ENCODE measurements at regions not wholly inside any gene's neighbourhood (a gene's known extent, or its start where the extent isn't known, plus 50 kb on each side); places are given as distances from the start of the nearest gene placed in this dataset.

- DNase-seq, result no peak
- TF ChIP-seq POLR2A (IDR thresholded peaks at IDR 0.05; ENCODE audit: low read length), result no peak
- TF ChIP-seq GATA1 (IDR thresholded peaks at IDR 0.05; ENCODE audit: low read depth, low read length), result no peak
Observed at GRCh38 chr4:156227321-156227720, 273.7 kb upstream of the CTSO start.

- TF ChIP-seq GATA1 (IDR thresholded peaks at IDR 0.05; ENCODE audit: low read depth, low read length), result no peak
- no peak for TF ChIP-seq POLR2A (IDR thresholded peaks at IDR 0.05; ENCODE audit: low read length)
Observed at GRCh38 chr4:156223985-156224384, 270.3 kb upstream of the CTSO start.

GRCh38 chr4:156217236-156217635, 263.6 kb upstream of the CTSO start:
- DNase-seq, result no peak
- TF ChIP-seq GATA1 (IDR thresholded peaks at IDR 0.05; ENCODE audit: low read depth, low read length), result no peak
- no peak for TF ChIP-seq POLR2A (IDR thresholded peaks at IDR 0.05; ENCODE audit: low read length)

More at GRCh38 chr4:156223985-156224384, 270.3 kb upstream of the CTSO start:
- DNase-seq, result no peak

GRCh38 chr4:156201050-156201449, 247.4 kb upstream of the CTSO start:
- TF ChIP-seq POLR2A (IDR thresholded peaks at IDR 0.05; ENCODE audit: low read length) (no peak), GATA1 (IDR thresholded peaks at IDR 0.05; ENCODE audit: low read depth, low read length) (no peak)
- DNase-seq, result no peak

- no peak for DNase-seq
- TF ChIP-seq POLR2A (IDR thresholded peaks at IDR 0.05; ENCODE audit: low read length) (no peak), GATA1 (IDR thresholded peaks at IDR 0.05; ENCODE audit: low read depth, low read length) (no peak)
Observed at GRCh38 chr4:156198511-156198910, 244.8 kb upstream of the CTSO start.

- TF ChIP-seq GATA1 (IDR thresholded peaks at IDR 0.05; ENCODE audit: low read depth, low read length) (no peak), POLR2A (IDR thresholded peaks at IDR 0.05; ENCODE audit: low read length) (no peak)
- no peak for DNase-seq
Observed at GRCh38 chr4:156197216-156197615, 243.6 kb upstream of the CTSO start.

- DNase-seq, result no peak
- TF ChIP-seq GATA1 (IDR thresholded peaks at IDR 0.05; ENCODE audit: low read depth, low read length) (no peak), POLR2A (IDR thresholded peaks at IDR 0.05; ENCODE audit: low read length) (no peak)
Observed at GRCh38 chr4:156196722-156197121, 243.1 kb upstream of the CTSO start.

- no peak for TF ChIP-seq POLR2A (IDR thresholded peaks at IDR 0.05; ENCODE audit: low read length)
- TF ChIP-seq GATA1 (IDR thresholded peaks at IDR 0.05; ENCODE audit: low read depth, low read length), result no peak
- no peak for DNase-seq
Observed at GRCh38 chr4:156195914-156196313, 242.2 kb upstream of the CTSO start.

GRCh38 chr4:156194896-156195295, 241.2 kb upstream of the CTSO start:
- DNase-seq, result no peak
- TF ChIP-seq GATA1 (IDR thresholded peaks at IDR 0.05; ENCODE audit: low read depth, low read length), result no peak
- no peak for TF ChIP-seq POLR2A (IDR thresholded peaks at IDR 0.05; ENCODE audit: low read length)

- no peak for TF ChIP-seq GATA1 (IDR thresholded peaks at IDR 0.05; ENCODE audit: low read depth, low read length)
- no peak for TF ChIP-seq POLR2A (IDR thresholded peaks at IDR 0.05; ENCODE audit: low read length)
- DNase-seq, result no peak
Observed at GRCh38 chr4:156193800-156194199, 240.1 kb upstream of the CTSO start.

- no peak for DNase-seq
- no peak for TF ChIP-seq POLR2A (IDR thresholded peaks at IDR 0.05; ENCODE audit: low read length)
- no peak for TF ChIP-seq GATA1 (IDR thresholded peaks at IDR 0.05; ENCODE audit: low read depth, low read length)
Observed at GRCh38 chr4:156193106-156193505, 239.4 kb upstream of the CTSO start.

GRCh38 chr4:156192033-156192432, 238.4 kb upstream of the CTSO start:
- TF ChIP-seq GATA1 (IDR thresholded peaks at IDR 0.05; ENCODE audit: low read depth, low read length) (no peak), POLR2A (IDR thresholded peaks at IDR 0.05; ENCODE audit: low read length) (no peak)
- no peak for DNase-seq

GRCh38 chr4:156191044-156191781, 237.5 kb upstream of the CTSO start:
- TF ChIP-seq GATA1 (IDR thresholded peaks at IDR 0.05; ENCODE audit: low read depth, low read length) (no peak), POLR2A (IDR thresholded peaks at IDR 0.05; ENCODE audit: low read length) (no peak)
- DNase-seq, result no peak

- TF ChIP-seq GATA1 (IDR thresholded peaks at IDR 0.05; ENCODE audit: low read depth, low read length), result no peak
- no peak for TF ChIP-seq POLR2A (IDR thresholded peaks at IDR 0.05; ENCODE audit: low read length)
- DNase-seq, result no peak
Observed at GRCh38 chr4:156190615-156191014, 236.9 kb upstream of the CTSO start.

- no peak for TF ChIP-seq GATA1 (IDR thresholded peaks at IDR 0.05; ENCODE audit: low read depth, low read length)
- TF ChIP-seq POLR2A (IDR thresholded peaks at IDR 0.05; ENCODE audit: low read length), result no peak
- no peak for DNase-seq
Observed at GRCh38 chr4:156188596-156188995, 234.9 kb upstream of the CTSO start.
